Natural killer cell treated with Interleukin-12 subunit alpha and Interleukin-12 subunit beta and Interleukin-15 and Interleukin-18, amount 100 ng/mL, for 72 hours (primary cell): ENCODE measurements at regions not wholly inside any gene's neighbourhood (a gene's known extent, or its start where the extent isn't known, plus 50 kb on each side); places are given as distances from the start of the nearest gene placed in this dataset.

ENCODE experiments used
- ATAC-seq, 2 donors: fragments of 150-1000 bp; cut with Tn5 transposase in 1 of 2; sonication (Bioruptor Pico), chemical (Tn5 transposase) in 1 of 2; 2 replicates each; pipeline ENCODE4 v1.10.0; 2021
- DNase-seq: peaks from one replicate; pipeline ENCODE4 v3.0.0; 2022; ENCODE audit warnings: low spot score
- H3K27ac Mint-ChIP-seq, 2 donors: 1 replicate in 1 of 2; 2 replicates in 1 of 2; pipeline ENCODE4 v1.8.0; 2022; ENCODE audit warnings: mixed read lengths in 2 of 2, mild to moderate bottlenecking in 1 of 2, moderate library complexity in 1 of 2
- H3K27me3 Mint-ChIP-seq, 2 donors: 1 replicate in 1 of 2; 2 replicates in 1 of 2; pipeline ENCODE4 v1.8.0; 2022; ENCODE audit warnings: mixed read lengths in 2 of 2
- H3K36me3 Mint-ChIP-seq: one replicate; pipeline ENCODE4 v1.8.0; 2022; ENCODE audit warnings: mixed read lengths
- H3K4me1 Mint-ChIP-seq, 2 donors: 1 replicate in 1 of 2; 2 replicates in 1 of 2; pipeline ENCODE4 v1.8.0; 2022; ENCODE audit warnings: low read depth in 2 of 2, mixed read lengths in 2 of 2, mild to moderate bottlenecking in 1 of 2
- H3K4me3 Mint-ChIP-seq: one replicate; pipeline ENCODE4 v1.8.0; 2022; ENCODE audit warnings: mixed read lengths
- H3K9me3 Mint-ChIP-seq: 2 replicates; pipeline ENCODE4 v1.8.0; 2022; ENCODE audit warnings: mixed read lengths

GRCh38 chr5:3312299-3312698 lies 283.3 kb upstream of the IRX1 start:
- Mint-ChIP-seq H3K4me3 (no peak overlapping the region), H3K36me3 (no peaks in the 10 kb centered on the region), H3K4me1 (no peaks in the 10 kb centered on the region), H3K27ac (no peak overlapping the region), H3K9me3 (no peaks in the 10 kb centered on the region), H3K27me3 (no peaks in the 10 kb centered on the region)
- ATAC-seq: no peak
- no peak for DNase-seq

GRCh38 chr5:3311433-3311832 lies 284.2 kb upstream of the IRX1 start:
- DNase-seq: no peak
- no peak for ATAC-seq
- no peak overlapping the region for H3K4me3 Mint-ChIP-seq
- H3K27ac Mint-ChIP-seq: no peak overlapping the region
- no peaks in the 10 kb centered on the region for H3K9me3 Mint-ChIP-seq
- no peaks in the 10 kb centered on the region for H3K4me1 Mint-ChIP-seq
- no peaks in the 10 kb centered on the region for H3K36me3 Mint-ChIP-seq
- H3K27me3 Mint-ChIP-seq: no peaks in the 10 kb centered on the region

GRCh38 chr5:3310541-3311261 lies 284.9 kb upstream of the IRX1 start:
- ATAC-seq: no peak
- Mint-ChIP-seq H3K27me3 (no peaks in the 10 kb centered on the region), H3K4me3 (no peak overlapping the region), H3K36me3 (no peaks in the 10 kb centered on the region), H3K27ac (no peak overlapping the region), H3K4me1 (no peaks in the 10 kb centered on the region), H3K9me3 (no peaks in the 10 kb centered on the region)
- DNase-seq: no peak

GRCh38 chr5:3309538-3309937 lies 286.1 kb upstream of the IRX1 start:
- Mint-ChIP-seq H3K4me1 (no peaks in the 10 kb centered on the region), H3K27me3 (peaks cover 0 to 3% of the 10 kb centered on the region in 2 donors), H3K4me3 (no peak overlapping the region), H3K36me3 (no peaks in the 10 kb centered on the region), H3K27ac (no peak overlapping the region), H3K9me3 (peaks cover 4% of the 10 kb centered on the region)
- ATAC-seq: no peak
- no peak for DNase-seq

GRCh38 chr5:3307982-3308621 lies 287.5 kb upstream of the IRX1 start:
- H3K4me1 Mint-ChIP-seq: no peaks in the 10 kb centered on the region
- DNase-seq (no peak), ATAC-seq (no peak)
- peaks cover 4% of the 10 kb centered on the region for H3K9me3 Mint-ChIP-seq
- H3K4me3 Mint-ChIP-seq: no peak overlapping the region
- H3K27me3 Mint-ChIP-seq: peaks cover 0 to 3% of the 10 kb centered on the region in 2 donors
- no peaks in the 10 kb centered on the region for H3K36me3 Mint-ChIP-seq
- no peak overlapping the region for H3K27ac Mint-ChIP-seq

GRCh38 chr5:3305432-3305831 lies 290.2 kb upstream of the IRX1 start:
- Mint-ChIP-seq H3K36me3 (no peaks in the 10 kb centered on the region), H3K4me3 (no peak overlapping the region), H3K27me3 (peaks cover 0 to 3% of the 10 kb centered on the region in 2 donors), H3K4me1 (no peaks in the 10 kb centered on the region), H3K9me3 (peaks cover 4% of the 10 kb centered on the region), H3K27ac (no peak overlapping the region)
- no peak for ATAC-seq
- no peak for DNase-seq

- ATAC-seq (no peak), DNase-seq (no peak)
- Mint-ChIP-seq H3K27me3 (peaks cover 0 to 3% of the 10 kb centered on the region in 2 donors), H3K4me1 (no peaks in the 10 kb centered on the region), H3K9me3 (peaks cover 4% of the 10 kb centered on the region), H3K27ac (no peak overlapping the region), H3K36me3 (no peaks in the 10 kb centered on the region), H3K4me3 (no peak overlapping the region)
Measured at GRCh38 chr5:3304346-3304745, 291.3 kb upstream of the IRX1 start.

GRCh38 chr5:3303777-3304176 lies 291.9 kb upstream of the IRX1 start:
- peaks cover 4% of the 10 kb centered on the region for H3K9me3 Mint-ChIP-seq
- no peaks in the 10 kb centered on the region for H3K36me3 Mint-ChIP-seq
- H3K27ac Mint-ChIP-seq: no peak overlapping the region
- ATAC-seq (no peak), DNase-seq (no peak)
- H3K4me3 Mint-ChIP-seq: no peak overlapping the region
- no peaks in the 10 kb centered on the region for H3K4me1 Mint-ChIP-seq
- peaks cover 0 to 5% of the 10 kb centered on the region in 2 donors for H3K27me3 Mint-ChIP-seq

- Mint-ChIP-seq H3K9me3 (peaks cover 4% of the 10 kb centered on the region), H3K4me3 (no peak overlapping the region), H3K36me3 (no peaks in the 10 kb centered on the region), H3K27ac (no peak overlapping the region), H3K27me3 (peaks cover 0 to 5% of the 10 kb centered on the region in 2 donors), H3K4me1 (no peaks in the 10 kb centered on the region)
- ATAC-seq (no peak), DNase-seq (no peak)
Measured at GRCh38 chr5:3302228-3302627, 293.4 kb upstream of the IRX1 start.

- Mint-ChIP-seq H3K36me3 (no peaks in the 10 kb centered on the region), H3K4me3 (no peak overlapping the region), H3K27ac (no peak overlapping the region), H3K4me1 (no peaks in the 10 kb centered on the region), H3K9me3 (peaks cover 4% of the 10 kb centered on the region), H3K27me3 (peaks cover 0 to 5% of the 10 kb centered on the region in 2 donors)
- DNase-seq (no peak), ATAC-seq (no peak)
Measured at GRCh38 chr5:3301306-3301705, 294.3 kb upstream of the IRX1 start.

GRCh38 chr5:3300726-3301125 lies 294.9 kb upstream of the IRX1 start:
- ATAC-seq (no peak), DNase-seq (no peak)
- no peak overlapping the region for H3K27ac Mint-ChIP-seq
- H3K4me1 Mint-ChIP-seq: no peaks in the 10 kb centered on the region
- peaks cover 4% of the 10 kb centered on the region for H3K9me3 Mint-ChIP-seq
- no peak overlapping the region for H3K4me3 Mint-ChIP-seq
- H3K27me3 Mint-ChIP-seq: peaks cover 0 to 5% of the 10 kb centered on the region in 2 donors
- no peaks in the 10 kb centered on the region for H3K36me3 Mint-ChIP-seq

- DNase-seq (no peak), ATAC-seq (no peak)
- H3K9me3 Mint-ChIP-seq: peaks cover 3% of the 10 kb centered on the region
- no peak overlapping the region for H3K27ac Mint-ChIP-seq
- H3K4me3 Mint-ChIP-seq: no peak overlapping the region
- H3K4me1 Mint-ChIP-seq: no peaks in the 10 kb centered on the region
- peaks cover 0 to 2% of the 10 kb centered on the region in 2 donors for H3K27me3 Mint-ChIP-seq
- no peaks in the 10 kb centered on the region for H3K36me3 Mint-ChIP-seq
Measured at GRCh38 chr5:3299441-3299840, 296.2 kb upstream of the IRX1 start.

- Mint-ChIP-seq H3K36me3 (no peaks in the 10 kb centered on the region), H3K27ac (no peak overlapping the region), H3K27me3 (peaks cover 0 to 2% of the 10 kb centered on the region in 2 donors), H3K4me3 (no peak overlapping the region), H3K9me3 (peaks cover 3% of the 10 kb centered on the region), H3K4me1 (no peaks in the 10 kb centered on the region)
- no peak for DNase-seq
- ATAC-seq: no peak
Measured at GRCh38 chr5:3297853-3298252, 297.8 kb upstream of the IRX1 start.

- Mint-ChIP-seq H3K9me3 (no peaks in the 10 kb centered on the region), H3K27ac (no peak overlapping the region), H3K4me1 (no peaks in the 10 kb centered on the region), H3K27me3 (no peaks in the 10 kb centered on the region), H3K36me3 (no peaks in the 10 kb centered on the region), H3K4me3 (no peak overlapping the region)
- DNase-seq: no peak
- ATAC-seq: no peak
Measured at GRCh38 chr5:3288325-3288724, 307.3 kb upstream of the IRX1 start.
